GM13977 (cell line): ENCODE measurements at regions not wholly inside any gene's neighbourhood (a gene's known extent, or its start where the extent isn't known, plus 50 kb on each side); places are given as distances from the start of the nearest gene placed in this dataset.

ENCODE experiments used
- DNase-seq: peaks from one replicate; pipeline ENCODE4 v3.0.0; 2012; ENCODE audit warnings: low spot score
- in situ Hi-C: fragments of 300-500 bp; cut with MboI; formaldehyde crosslinking; loops from one replicate; pipeline ENCODE4 v1.12.0; 2022; ENCODE audit warnings: low sequenced_read_pairs, low pct_unique_long_range_greater_than_20kb, mixed read lengths, inconsistent platforms; ENCODE audit not compliant: unreplicated experiment
- TF ChIP-seq, protein P1 (sequence below): IDR thresholded peaks from 2 replicates; pipeline ENCODE4 v1.5.1; 2012; ENCODE audit warnings: mild to moderate bottlenecking, control low read depth; ENCODE audit not compliant: insufficient read depth; ENCODE audit errors: extremely low read depth, missing control alignments

DNA sequence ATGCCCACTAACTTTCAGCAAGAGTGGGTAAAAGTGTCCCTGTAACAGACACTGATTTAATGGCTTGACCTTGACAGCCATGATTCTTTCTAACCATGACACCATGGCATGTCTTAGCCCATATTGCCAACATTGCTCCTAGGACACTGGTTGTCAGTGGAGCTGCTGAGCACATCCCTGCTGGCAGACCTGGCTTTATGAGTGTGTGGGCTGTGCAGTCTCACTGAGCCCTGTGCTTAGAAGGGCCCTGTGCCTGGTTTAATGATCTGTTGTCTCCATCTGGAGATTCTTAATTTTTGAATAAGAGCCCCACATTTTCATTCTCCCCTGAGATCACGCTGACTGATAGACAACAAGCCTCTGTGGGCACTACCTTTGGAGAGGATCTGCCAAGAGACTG is 243.1 kb upstream of the KIAA1217 start:
- in situ Hi-C loops, result no loop called here
- no peak for DNase-seq
- TF ChIP-seq, protein P1, sequence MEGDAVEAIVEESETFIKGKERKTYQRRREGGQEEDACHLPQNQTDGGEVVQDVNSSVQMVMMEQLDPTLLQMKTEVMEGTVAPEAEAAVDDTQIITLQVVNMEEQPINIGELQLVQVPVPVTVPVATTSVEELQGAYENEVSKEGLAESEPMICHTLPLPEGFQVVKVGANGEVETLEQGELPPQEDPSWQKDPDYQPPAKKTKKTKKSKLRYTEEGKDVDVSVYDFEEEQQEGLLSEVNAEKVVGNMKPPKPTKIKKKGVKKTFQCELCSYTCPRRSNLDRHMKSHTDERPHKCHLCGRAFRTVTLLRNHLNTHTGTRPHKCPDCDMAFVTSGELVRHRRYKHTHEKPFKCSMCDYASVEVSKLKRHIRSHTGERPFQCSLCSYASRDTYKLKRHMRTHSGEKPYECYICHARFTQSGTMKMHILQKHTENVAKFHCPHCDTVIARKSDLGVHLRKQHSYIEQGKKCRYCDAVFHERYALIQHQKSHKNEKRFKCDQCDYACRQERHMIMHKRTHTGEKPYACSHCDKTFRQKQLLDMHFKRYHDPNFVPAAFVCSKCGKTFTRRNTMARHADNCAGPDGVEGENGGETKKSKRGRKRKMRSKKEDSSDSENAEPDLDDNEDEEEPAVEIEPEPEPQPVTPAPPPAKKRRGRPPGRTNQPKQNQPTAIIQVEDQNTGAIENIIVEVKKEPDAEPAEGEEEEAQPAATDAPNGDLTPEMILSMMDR, result no peak

DNA sequence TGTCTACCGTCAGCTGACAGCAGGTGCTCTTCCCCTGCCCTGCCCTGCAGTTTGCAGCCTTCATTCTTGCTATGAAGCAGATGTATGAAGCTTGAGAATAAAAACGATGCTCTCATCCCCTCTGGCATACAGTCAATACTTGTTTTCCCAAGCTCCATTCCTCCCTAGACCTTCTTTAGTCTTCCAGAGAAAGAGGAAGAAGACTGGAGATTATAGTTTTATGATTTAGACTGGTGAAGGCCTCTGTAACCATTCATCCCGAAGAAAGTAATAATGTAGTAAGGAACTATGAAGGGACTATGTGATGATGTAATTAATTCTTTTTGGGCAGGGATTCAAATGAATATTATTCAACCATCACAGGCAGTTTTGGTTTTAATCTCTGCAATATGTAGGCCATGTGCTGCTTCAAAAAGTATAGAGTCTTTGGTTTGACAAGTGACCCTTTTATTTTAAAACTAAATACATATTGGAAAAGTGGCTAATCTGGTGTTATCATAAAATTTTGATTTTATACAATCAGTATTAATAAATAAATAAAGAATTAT is 242.4 kb upstream of the KIAA1217 start:
- TF ChIP-seq, protein P1, result no peak
- in situ Hi-C loops, result no loop called here
- DNase-seq, result no peak

DNA sequence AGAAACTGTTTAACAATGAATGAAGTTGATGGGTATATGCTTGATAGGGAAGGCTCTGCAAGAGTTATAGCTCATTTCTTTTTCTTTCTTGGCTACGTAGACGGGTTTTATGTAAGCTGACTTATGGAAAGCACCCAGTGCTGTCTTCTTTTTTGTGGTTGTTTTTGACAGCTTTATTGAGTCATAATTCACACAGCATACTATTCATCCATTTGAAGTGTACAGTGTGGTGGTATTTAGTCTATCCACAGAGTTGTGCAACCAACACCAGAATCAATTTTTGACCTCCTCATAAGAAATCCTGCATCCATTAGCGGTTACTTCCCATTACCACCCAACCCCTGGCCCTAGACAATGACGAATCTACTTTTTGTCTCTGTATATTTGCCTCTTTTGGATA is 240.6 kb upstream of the KIAA1217 start:
- TF ChIP-seq, protein P1, result no peak
- DNase-seq, result no peak
- in situ Hi-C loops, result no loop called here

DNA sequence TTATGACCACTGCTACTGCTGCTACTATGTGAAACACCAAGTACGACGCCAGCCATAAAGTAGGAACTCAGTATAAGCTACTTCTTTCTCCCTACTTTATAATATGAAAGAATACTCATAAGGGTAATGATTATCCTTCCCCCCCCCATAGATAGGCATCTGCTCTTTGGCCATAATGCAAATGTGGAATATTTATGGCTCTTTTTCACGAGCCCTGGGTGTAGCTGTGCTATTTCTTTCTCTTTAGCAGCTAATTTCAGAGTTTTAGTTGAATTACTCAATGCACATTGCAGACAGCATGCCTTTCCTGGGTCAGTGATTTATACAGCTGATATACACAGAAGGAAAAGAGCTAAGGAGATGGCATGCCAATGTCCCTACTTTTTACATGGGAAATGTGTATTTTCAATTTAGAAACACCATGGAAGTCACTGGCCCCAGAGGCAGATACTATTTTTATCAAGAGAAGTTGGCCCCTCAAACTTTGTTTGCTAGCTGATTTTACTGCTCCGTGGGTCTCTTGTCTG is 234.1 kb upstream of the KIAA1217 start:
- in situ Hi-C loops, result loop anchor here (25.0 kb wide), 2 partner anchors 212 to 537 kb away; no protein-coding TSS in a partner anchor
- no peak for DNase-seq
- TF ChIP-seq, protein P1, result no peak

DNA sequence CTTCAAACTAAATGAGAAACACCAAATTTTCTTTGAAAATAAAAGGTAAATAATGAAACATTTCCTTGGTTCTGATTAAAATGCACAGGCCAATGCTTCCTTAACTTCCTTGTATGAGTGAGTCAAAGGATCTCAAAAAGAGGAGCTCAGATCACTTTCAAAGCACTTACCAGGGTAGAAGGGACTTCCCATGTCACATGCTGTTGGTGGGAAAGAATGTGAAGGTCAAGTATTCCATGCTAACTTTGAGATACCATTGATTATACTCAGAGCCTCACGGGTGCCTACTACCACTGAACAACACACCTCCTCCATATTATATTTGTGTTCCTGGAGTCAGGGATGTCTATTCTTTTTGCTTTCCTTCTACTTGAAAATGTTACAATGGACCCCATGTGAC is 233.5 kb upstream of the KIAA1217 start:
- no peak for DNase-seq
- in situ Hi-C loops, result loop anchor here (25.0 kb wide), 2 partner anchors 212 to 537 kb away; no protein-coding TSS in a partner anchor
- TF ChIP-seq, protein P1, result no peak

DNA sequence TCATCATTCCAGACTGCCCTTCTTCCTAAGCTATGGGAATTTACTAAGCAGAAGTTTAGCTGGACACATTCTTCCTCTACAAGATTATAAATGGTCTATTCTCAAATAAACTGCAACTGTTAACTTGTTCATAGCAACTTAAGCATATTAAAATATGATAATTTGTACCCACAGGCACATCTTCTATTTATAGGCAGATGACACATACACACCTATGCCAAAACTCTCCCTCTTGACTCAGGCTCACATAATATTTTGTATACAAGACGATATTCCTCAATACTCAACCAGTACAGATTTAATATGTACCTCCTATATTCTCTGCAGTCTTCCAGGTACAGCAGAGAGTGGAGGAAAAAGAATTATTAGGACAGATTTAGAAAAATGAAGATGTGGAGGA is 232.7 kb upstream of the KIAA1217 start:
- TF ChIP-seq, protein P1, result no peak
- no peak for DNase-seq
- in situ Hi-C loops, result loop anchor here (25.0 kb wide), 2 partner anchors 211 to 536 kb away; no protein-coding TSS in a partner anchor
